GM19239 (cell line): ENCODE measurements at regions not wholly inside any gene's neighbourhood (a gene's known extent, or its start where the extent isn't known, plus 50 kb on each side); places are given as distances from the start of the nearest gene placed in this dataset.
"Not testable (repeated sequence)": the region's sequence is repeated elsewhere in the genome, so short reads cannot be mapped to it uniquely, and the experiment has no call there.

Experiments
- DNase-seq: peaks from one replicate; pipeline ENCODE4 v3.0.0; 2011; ENCODE audit warnings: low spot score; ENCODE audit not compliant: insufficient read length
- FAIRE-seq: peaks from 2 replicates; lab custom pipeline; 2011; peaks lifted over from hg19 to GRCh38; lab: Jason Lieb, UNC

- DNase-seq (no peak), FAIRE-seq (no peak)
Measured at GRCh38 chr11:92458486-92458885, 233.9 kb downstream of the FAT3 start.

- FAIRE-seq (no peak), DNase-seq (no peak)
Measured at GRCh38 chr11:92460213-92460612, 235.6 kb downstream of the FAT3 start.

GRCh38 chr11:92461447-92461846 lies 236.8 kb downstream of the FAT3 start:
- no peak for FAIRE-seq
- DNase-seq: no peak

DNA sequence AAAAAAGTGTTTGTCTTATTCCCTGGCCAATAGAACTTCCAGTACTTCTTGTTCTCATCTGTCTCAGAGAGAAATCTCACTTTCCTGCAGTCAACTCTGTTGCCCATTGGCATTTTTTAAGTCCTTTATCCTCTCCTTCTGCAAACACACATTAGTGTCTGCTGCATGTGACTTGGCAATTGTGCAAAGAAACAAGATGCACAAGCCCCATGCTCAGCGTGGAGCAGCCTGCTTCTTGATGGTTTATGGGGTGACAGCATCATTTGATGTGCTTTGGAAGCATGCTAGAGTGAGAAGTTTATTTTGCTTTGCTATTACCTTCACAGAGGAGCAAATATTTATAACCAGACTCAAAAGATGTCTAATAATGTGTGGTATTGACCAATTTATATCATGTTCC lies 238.2 kb downstream of the FAT3 start:
- no peak for DNase-seq
- FAIRE-seq: no peak

GRCh38 chr11:92464822-92465221 lies 240.2 kb downstream of the FAT3 start:
- DNase-seq (no peak), FAIRE-seq (no peak)

GRCh38 chr11:92465410-92465809 lies 240.8 kb downstream of the FAT3 start:
- DNase-seq, FAIRE-seq: not testable (repeated sequence)

- FAIRE-seq (no peak), DNase-seq (no peak)
Measured at GRCh38 chr11:92473736-92474135, 249.1 kb downstream of the FAT3 start.

DNA sequence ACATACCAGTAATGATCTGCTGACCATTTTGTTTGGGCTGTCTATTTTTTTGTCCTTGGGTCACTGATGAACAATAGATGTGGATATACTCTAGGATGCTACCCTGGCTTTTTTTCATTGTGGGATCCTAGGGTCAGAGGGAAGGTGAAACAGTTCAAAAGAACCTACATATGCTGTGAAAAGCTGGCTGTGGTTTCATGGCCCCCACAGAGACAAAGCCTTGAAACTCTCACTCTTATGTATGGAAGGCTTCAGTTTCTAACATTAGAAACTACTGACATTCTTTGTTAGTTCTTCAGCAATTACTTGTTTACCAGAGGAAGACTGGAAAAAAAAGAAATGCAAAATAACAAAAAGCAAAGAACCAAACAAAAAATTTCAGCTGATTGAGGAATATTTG lies 250.7 kb downstream of the FAT3 start:
- DNase-seq: no peak
- FAIRE-seq: no peak

- FAIRE-seq (no peak), DNase-seq (no peak)
Measured at GRCh38 chr11:92475819-92476218, 251.2 kb downstream of the FAT3 start.

DNA sequence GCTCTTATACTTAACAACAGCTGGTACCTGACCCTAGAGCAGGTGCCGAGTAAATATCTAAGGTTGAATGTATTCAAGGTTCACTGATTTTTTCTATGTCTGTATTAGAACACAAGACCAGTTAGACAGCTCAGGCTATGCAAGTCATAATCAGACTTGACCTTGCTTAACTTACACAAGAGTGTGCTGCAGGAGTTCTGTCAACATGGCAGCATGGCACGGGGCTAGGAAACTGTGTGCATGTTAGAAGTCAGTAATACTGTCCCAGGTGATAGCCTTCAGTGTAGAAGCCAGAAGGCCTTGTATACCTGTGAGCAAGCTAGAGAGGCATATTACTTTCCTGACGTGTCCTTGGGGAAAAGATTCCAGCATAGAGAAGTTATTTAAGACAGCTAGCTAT lies 253.1 kb downstream of the FAT3 start:
- FAIRE-seq: no peak

GRCh38 chr11:92480499-92480898 lies 255.9 kb downstream of the FAT3 start:
- FAIRE-seq: no peak
- DNase-seq: no peak

More for the DNA sequence above, 253.1 kb downstream of the FAT3 start:
- no peak for DNase-seq

- DNase-seq: no peak
- FAIRE-seq: no peak
Measured at GRCh38 chr11:92482492-92483060, 258.0 kb downstream of the FAT3 start.

GRCh38 chr11:92484570-92484969 lies 260.0 kb downstream of the FAT3 start:
- FAIRE-seq (no peak), DNase-seq (no peak)

- DNase-seq: no peak
- no peak for FAIRE-seq
Measured at GRCh38 chr11:92489826-92490399, 265.3 kb downstream of the FAT3 start.

GRCh38 chr11:92492372-92492771 lies 267.8 kb downstream of the FAT3 start:
- no peak for DNase-seq
- FAIRE-seq: no peak

GRCh38 chr11:92495107-92495793 lies 270.6 kb downstream of the FAT3 start:
- no peak for DNase-seq
- FAIRE-seq: no peak

DNA sequence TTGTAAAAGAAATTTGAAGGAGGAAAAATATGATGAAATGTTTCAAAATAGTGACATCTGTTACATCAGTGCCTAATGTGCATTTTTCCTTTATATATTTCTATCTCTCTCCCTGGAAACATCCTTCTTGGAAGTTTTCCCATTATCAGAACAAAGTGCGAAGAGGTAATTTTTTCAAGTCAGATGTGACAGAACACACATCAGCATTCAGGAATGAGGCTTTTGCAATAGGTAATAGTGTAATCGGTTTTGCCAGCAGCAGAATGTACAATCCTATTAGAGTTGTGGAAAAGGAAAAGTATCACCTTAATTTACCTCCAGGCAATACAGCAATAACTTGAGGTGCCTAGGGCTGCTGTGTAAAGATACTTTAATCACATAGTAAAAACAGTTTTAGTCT lies 275.8 kb downstream of the FAT3 start:
- DNase-seq (no peak), FAIRE-seq (no peak)

DNA sequence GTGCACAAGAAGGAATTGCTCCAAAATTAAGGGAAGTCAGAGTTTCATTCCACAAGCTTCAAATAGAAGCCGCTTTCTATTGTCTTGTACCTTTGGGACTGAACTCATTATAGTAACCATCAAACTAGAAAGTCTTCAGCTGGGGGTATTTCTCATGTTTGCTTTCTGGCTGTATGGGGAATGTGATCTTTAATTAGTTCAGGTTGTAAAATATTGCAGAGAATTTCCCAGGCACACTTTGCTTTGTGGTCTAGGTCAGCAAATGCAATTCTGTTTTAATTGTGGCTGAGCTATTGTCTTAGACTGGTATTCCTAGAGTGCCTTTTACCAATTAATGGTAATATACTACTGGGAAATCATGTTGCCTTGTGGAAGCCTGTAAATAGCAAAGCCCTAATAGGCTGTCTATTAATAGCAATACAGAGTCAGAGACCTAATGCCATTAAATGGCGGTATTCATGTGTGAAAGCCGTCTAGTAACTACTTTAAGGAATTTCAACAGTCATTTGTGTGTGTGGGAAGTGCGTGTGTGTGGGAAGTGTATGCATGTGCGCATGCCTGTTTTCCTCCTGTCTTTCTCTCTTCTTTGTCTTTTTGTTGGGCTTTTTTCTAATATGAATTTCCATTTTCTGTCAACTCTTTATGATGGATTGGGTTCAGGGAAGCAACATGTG lies 276.6 kb downstream of the FAT3 start:
- no peak for DNase-seq
- FAIRE-seq: no peak

GRCh38 chr11:92504004-92504403 lies 279.4 kb downstream of the FAT3 start:
- no peak for DNase-seq
- FAIRE-seq: no peak

- no peak for FAIRE-seq
Measured at GRCh38 chr11:92504534-92504933, 279.9 kb downstream of the FAT3 start.

GRCh38 chr11:92505689-92506088 lies 281.1 kb downstream of the FAT3 start:
- no peak for DNase-seq
- FAIRE-seq: no peak

More at GRCh38 chr11:92504534-92504933, 279.9 kb downstream of the FAT3 start:
- no peak for DNase-seq
